ENCODE measurements at regions not wholly inside any gene's neighbourhood (a gene's known extent, or its start where the extent isn't known, plus 50 kb on each side); places are given as distances from the start of the nearest gene placed in this dataset.

GRCh38 chr11:81005595-81005994, 1564.8 kb upstream of the TENM4 start:
- TF ChIP-seq CTCF (conservative IDR thresholded peaks at IDR 0.05 in 1 of 2, IDR thresholded peaks at IDR 0.05 in 1 of 2; ENCODE audit: extremely low read depth in 1 of 2, insufficient read depth in 1 of 2, low read depth in 1 of 2, low read length in 2 of 2) (no peak), EZH2 (IDR thresholded peaks at IDR 0.05; ENCODE audit: borderline replicate concordance, low read length) (no peak)

Measured in mammary epithelial cell (primary cell).